ENCODE measurements at regions not wholly inside any gene's neighbourhood (a gene's known extent, or its start where the extent isn't known, plus 50 kb on each side); places are given as distances from the start of the nearest gene placed in this dataset.
A peak's percentile ranks its signal among the peaks of the same experiment; 100 is the strongest.
"Not testable (repeated sequence)": the region's sequence is repeated elsewhere in the genome, so short reads cannot be mapped to it uniquely, and the experiment has no call there.

DNA sequence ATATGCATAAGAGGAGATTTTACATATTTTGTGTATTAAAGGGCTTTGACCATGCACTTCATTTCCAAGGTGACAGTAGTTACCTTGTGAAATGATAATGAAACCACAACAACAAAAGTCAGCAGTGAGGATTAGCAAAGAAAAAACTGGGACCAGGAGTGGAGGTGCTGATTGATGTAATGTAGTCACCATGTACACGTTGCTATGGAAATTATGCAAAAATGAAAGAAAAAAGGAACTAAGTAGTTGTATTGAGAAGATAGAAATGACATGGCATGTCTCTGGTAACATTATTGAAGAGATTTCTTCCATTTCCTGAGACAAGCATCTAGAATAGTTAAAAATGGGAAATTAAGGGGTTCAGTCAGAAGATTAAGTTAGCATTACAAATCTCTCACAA, 171.0 kb downstream of the ANKRD30BL start:
- H3K9ac ChIP-seq (ENCODE audit: low read length); H3K9me3 ChIP-seq (ENCODE audit: low read length); H3F3A ChIP-seq (ENCODE audit: insufficient read depth, low read length, poor library complexity, severe bottlenecking); H3K4me3 ChIP-seq (ENCODE audit: low read length); H3K79me2 ChIP-seq (replicated peaks; ENCODE audit: insufficient read depth, low read length); H3K36me3 ChIP-seq (ENCODE audit: insufficient read depth, low read length); H3K27ac ChIP-seq (ENCODE audit: low read length); H2AFZ ChIP-seq (ENCODE audit: low read depth, low read length); H3K27me3 ChIP-seq (ENCODE audit: insufficient read depth, low read depth, low read length); H3K9me2 ChIP-seq (ENCODE audit: insufficient read depth, low read length); H3K4me2 ChIP-seq (ENCODE audit: low read length); H4K20me1 ChIP-seq (ENCODE audit: insufficient read depth): not testable (repeated sequence)
- TF ChIP-seq EP300 (conservative IDR thresholded peaks at IDR 0.05; ENCODE audit: poor library complexity, severe bottlenecking), result peak; percentile 53

DNA sequence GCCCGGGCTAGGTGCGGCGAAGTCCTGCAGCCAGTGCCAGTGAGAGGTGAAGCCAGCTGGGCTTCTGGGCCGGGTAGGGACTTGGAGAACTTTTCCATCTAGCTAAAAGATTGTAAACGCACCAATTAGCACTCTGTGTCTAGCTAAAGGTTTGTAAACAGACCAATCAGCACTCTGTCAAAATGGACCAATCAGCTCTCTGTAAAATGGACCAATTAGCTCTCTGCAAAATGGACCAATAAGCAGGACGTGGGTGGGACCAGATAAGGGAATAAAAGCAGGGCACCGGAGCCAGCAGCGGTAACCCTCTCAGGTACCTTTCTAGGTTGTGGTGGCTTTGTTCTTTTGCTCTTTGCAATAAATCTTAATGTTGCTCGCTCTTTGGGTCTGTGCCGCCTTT, 195.1 kb downstream of the ANKRD30BL start:
- not testable (repeated sequence) for H3K27ac ChIP-seq (ENCODE audit: low read length); H3K27me3 ChIP-seq (ENCODE audit: insufficient read depth, low read depth, low read length); H3K9me3 ChIP-seq (ENCODE audit: low read length); H3K4me2 ChIP-seq (ENCODE audit: low read length); H2AFZ ChIP-seq (ENCODE audit: low read depth, low read length); H4K20me1 ChIP-seq (ENCODE audit: insufficient read depth); H3K79me2 ChIP-seq (replicated peaks; ENCODE audit: insufficient read depth, low read length); H3K4me3 ChIP-seq (ENCODE audit: low read length); H3F3A ChIP-seq (ENCODE audit: insufficient read depth, low read length, poor library complexity, severe bottlenecking); H3K9me2 ChIP-seq (ENCODE audit: insufficient read depth, low read length); H3K9ac ChIP-seq (ENCODE audit: low read length); H3K36me3 ChIP-seq (ENCODE audit: insufficient read depth, low read length)

DNA sequence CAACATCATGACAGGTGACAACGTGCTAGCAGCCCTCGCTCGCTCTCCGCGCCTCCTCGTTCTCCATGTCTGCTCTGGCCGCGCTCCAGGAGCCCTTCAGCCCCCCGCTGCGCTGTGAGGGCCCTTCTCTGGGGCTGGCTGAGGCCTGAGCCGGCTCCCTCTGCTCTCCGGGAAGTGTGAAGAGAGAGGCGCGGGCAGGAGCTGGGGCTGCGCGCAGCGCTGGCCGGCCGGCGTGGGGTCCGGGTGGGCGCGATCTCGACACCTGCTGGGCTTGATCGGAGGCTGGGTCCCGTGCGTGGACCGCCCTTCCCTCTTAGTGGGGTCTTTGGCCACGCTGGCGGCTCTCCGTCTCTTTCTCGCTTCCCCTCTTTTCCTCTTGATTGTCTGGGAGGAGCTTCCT, 195.5 kb downstream of the ANKRD30BL start:
- H3K4me2 ChIP-seq (ENCODE audit: low read length), result no peak overlapping the region

DNA sequence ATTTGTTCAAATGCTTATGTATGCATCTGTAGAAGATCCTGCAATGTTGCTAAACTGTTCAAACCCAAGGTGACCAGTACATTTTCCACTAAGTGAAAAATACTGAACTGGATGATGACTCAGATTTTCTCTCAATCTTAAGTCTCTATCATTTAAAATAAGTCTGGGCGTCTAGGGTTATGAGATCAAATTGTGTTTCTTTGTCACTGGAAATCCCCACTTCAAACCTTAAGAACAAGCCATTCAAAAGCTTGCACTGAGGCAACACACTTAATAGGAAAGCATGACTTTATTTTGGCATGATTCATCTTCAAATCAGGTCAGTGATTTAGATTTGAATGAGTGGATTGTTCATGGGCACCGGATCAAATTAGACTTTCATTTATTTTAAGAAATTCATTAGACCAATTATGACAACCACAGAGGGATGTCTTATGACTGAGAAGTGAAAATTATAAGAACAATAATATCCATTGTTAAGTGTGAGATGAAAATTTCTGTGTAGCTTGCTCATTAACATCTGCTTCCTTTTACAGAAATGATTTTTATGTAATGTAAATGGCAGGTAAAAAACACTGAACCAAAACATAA, 203.6 kb downstream of the ANKRD30BL start:
- not testable (repeated sequence) for H3K27me3 ChIP-seq (ENCODE audit: insufficient read depth, low read depth, low read length); H3K4me2 ChIP-seq (ENCODE audit: low read length); H3K27ac ChIP-seq (ENCODE audit: low read length); H4K20me1 ChIP-seq (ENCODE audit: insufficient read depth); H3K36me3 ChIP-seq (ENCODE audit: insufficient read depth, low read length); H3K9me3 ChIP-seq (ENCODE audit: low read length); H3F3A ChIP-seq (ENCODE audit: insufficient read depth, low read length, poor library complexity, severe bottlenecking); H3K9me2 ChIP-seq (ENCODE audit: insufficient read depth, low read length); H2AFZ ChIP-seq (ENCODE audit: low read depth, low read length); H3K9ac ChIP-seq (ENCODE audit: low read length); H3K79me2 ChIP-seq (replicated peaks; ENCODE audit: insufficient read depth, low read length); H3K4me3 ChIP-seq (ENCODE audit: low read length)

More for the DNA sequence above, 195.5 kb downstream of the ANKRD30BL start:
- Histone ChIP-seq H4K20me1 (ENCODE audit: insufficient read depth) (no peaks in the 10 kb centered on the region), H3K79me2 (replicated peaks; ENCODE audit: insufficient read depth, low read length) (no peaks in the 10 kb centered on the region), H3K9me2 (ENCODE audit: insufficient read depth, low read length) (no peaks in the 10 kb centered on the region), H3K27ac (ENCODE audit: low read length) (no peak overlapping the region), H3K27me3 (ENCODE audit: insufficient read depth, low read depth, low read length) (no peaks in the 10 kb centered on the region), H3F3A (ENCODE audit: insufficient read depth, low read length, poor library complexity, severe bottlenecking) (no peaks in the 10 kb centered on the region), H3K36me3 (ENCODE audit: insufficient read depth, low read length) (no peaks in the 10 kb centered on the region), H2AFZ (ENCODE audit: low read depth, low read length) (no peak overlapping the region), H3K4me3 (ENCODE audit: low read length) (no peak overlapping the region), H3K9ac (ENCODE audit: low read length) (no peak overlapping the region), H3K9me3 (ENCODE audit: low read length) (no peaks in the 10 kb centered on the region)
- TF ChIP-seq EZH2 (IDR thresholded peaks at IDR 0.05; ENCODE audit: borderline replicate concordance, insufficient read depth, low read length, poor library complexity, severe bottlenecking), result no peak
- TF ChIP-seq POLR2AphosphoS5 (IDR thresholded peaks at IDR 0.05), result no peak
- TF ChIP-seq, protein P1, sequence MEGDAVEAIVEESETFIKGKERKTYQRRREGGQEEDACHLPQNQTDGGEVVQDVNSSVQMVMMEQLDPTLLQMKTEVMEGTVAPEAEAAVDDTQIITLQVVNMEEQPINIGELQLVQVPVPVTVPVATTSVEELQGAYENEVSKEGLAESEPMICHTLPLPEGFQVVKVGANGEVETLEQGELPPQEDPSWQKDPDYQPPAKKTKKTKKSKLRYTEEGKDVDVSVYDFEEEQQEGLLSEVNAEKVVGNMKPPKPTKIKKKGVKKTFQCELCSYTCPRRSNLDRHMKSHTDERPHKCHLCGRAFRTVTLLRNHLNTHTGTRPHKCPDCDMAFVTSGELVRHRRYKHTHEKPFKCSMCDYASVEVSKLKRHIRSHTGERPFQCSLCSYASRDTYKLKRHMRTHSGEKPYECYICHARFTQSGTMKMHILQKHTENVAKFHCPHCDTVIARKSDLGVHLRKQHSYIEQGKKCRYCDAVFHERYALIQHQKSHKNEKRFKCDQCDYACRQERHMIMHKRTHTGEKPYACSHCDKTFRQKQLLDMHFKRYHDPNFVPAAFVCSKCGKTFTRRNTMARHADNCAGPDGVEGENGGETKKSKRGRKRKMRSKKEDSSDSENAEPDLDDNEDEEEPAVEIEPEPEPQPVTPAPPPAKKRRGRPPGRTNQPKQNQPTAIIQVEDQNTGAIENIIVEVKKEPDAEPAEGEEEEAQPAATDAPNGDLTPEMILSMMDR (IDR thresholded peaks at IDR 0.05; ENCODE audit: poor library complexity, severe bottlenecking), result no peak
- TF ChIP-seq EP300 (conservative IDR thresholded peaks at IDR 0.05; ENCODE audit: poor library complexity, severe bottlenecking), result no peak

DNA sequence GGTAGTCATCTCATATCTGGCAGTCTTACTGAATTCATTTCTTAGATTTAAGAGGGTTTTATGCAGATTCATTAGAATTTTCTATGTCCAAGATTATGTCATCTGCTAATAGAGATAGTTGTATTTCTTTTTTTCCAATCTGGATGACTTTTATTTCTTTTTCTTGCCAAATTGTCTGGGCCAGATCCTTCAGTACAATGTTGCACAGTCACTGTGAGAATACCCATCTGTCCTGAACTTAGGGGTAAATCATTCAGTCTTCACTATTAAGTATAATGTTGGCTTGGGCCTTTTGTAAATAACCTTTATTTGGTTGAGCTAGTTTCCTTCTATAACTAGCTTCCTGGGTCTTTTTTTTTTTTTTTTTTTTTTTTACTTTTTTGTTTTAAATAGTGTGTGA, 213.1 kb downstream of the ANKRD30BL start:
- not testable (repeated sequence) for H3K9me2 ChIP-seq (ENCODE audit: insufficient read depth, low read length); H3K4me2 ChIP-seq (ENCODE audit: low read length); H3F3A ChIP-seq (ENCODE audit: insufficient read depth, low read length, poor library complexity, severe bottlenecking); H3K9me3 ChIP-seq (ENCODE audit: low read length); H3K4me3 ChIP-seq (ENCODE audit: low read length); H3K27me3 ChIP-seq (ENCODE audit: insufficient read depth, low read depth, low read length); H2AFZ ChIP-seq (ENCODE audit: low read depth, low read length); H3K9ac ChIP-seq (ENCODE audit: low read length); H3K79me2 ChIP-seq (replicated peaks; ENCODE audit: insufficient read depth, low read length); H4K20me1 ChIP-seq (ENCODE audit: insufficient read depth); H3K36me3 ChIP-seq (ENCODE audit: insufficient read depth, low read length); H3K27ac ChIP-seq (ENCODE audit: low read length)

DNA sequence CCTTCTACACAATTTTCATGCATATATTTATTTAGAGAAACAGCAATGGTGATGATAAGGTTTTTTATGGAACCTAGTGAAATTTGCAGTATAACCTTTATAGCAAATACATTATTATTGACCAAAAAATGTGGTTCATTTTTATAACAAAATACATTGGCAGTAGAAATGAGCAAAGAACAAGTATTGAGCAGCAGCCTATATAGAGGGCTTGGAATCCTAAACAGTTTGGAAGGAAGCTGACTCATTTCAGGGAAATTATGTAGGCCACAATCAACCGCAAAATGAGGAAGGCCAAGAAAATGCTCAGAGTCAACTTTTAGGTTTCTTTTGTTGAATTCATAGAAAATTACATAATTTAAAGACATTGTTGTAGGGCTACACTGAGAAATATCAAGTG, 238.5 kb downstream of the ANKRD30BL start:
- H3K27me3 ChIP-seq (ENCODE audit: insufficient read depth, low read depth, low read length); H2AFZ ChIP-seq (ENCODE audit: low read depth, low read length); H3K9ac ChIP-seq (ENCODE audit: low read length); H3K79me2 ChIP-seq (replicated peaks; ENCODE audit: insufficient read depth, low read length); H3K27ac ChIP-seq (ENCODE audit: low read length); H3K4me2 ChIP-seq (ENCODE audit: low read length); H3K9me3 ChIP-seq (ENCODE audit: low read length); H3K36me3 ChIP-seq (ENCODE audit: insufficient read depth, low read length); H3F3A ChIP-seq (ENCODE audit: insufficient read depth, low read length, poor library complexity, severe bottlenecking); H3K4me3 ChIP-seq (ENCODE audit: low read length); H3K9me2 ChIP-seq (ENCODE audit: insufficient read depth, low read length); H4K20me1 ChIP-seq (ENCODE audit: insufficient read depth): not testable (repeated sequence)

DNA sequence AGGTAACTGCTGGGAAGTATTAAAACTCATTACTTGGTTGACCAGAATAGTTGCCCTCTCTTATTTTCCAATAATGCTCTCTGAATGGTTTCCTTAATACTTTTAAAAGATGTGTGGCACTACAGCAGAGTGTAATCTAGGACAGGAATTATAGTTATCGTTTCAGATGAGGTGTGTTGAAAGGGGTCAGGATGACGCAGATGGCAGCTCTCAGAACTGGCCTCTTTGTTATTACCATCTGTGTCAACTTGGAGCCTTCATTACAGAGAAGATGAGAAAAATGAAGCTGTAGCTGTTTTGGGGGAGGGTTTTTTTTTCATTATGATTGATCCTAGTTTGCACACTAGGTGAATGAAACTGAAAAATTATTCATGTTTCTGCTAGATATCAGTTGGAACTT, 238.9 kb downstream of the ANKRD30BL start:
- not testable (repeated sequence) for H3K9me3 ChIP-seq (ENCODE audit: low read length); H3K9ac ChIP-seq (ENCODE audit: low read length); H3K27ac ChIP-seq (ENCODE audit: low read length); H4K20me1 ChIP-seq (ENCODE audit: insufficient read depth); H3K36me3 ChIP-seq (ENCODE audit: insufficient read depth, low read length); H3K4me2 ChIP-seq (ENCODE audit: low read length); H3F3A ChIP-seq (ENCODE audit: insufficient read depth, low read length, poor library complexity, severe bottlenecking); H3K4me3 ChIP-seq (ENCODE audit: low read length); H2AFZ ChIP-seq (ENCODE audit: low read depth, low read length); H3K79me2 ChIP-seq (replicated peaks; ENCODE audit: insufficient read depth, low read length); H3K9me2 ChIP-seq (ENCODE audit: insufficient read depth, low read length); H3K27me3 ChIP-seq (ENCODE audit: insufficient read depth, low read depth, low read length)

Measured in neural cell (in vitro differentiated cells).